Ramos (cell line): ENCODE measurements at regions not wholly inside any gene's neighbourhood (a gene's known extent, or its start where the extent isn't known, plus 50 kb on each side); places are given as distances from the start of the nearest gene placed in this dataset.
"Not testable (repeated sequence)": the region's sequence is repeated elsewhere in the genome, so short reads cannot be mapped to it uniquely, and the experiment has no call there.

Experiments used
- in situ Hi-C: fragments of 300-500 bp; cut with MboI; formaldehyde crosslinking; loops from one replicate; pipeline ENCODE4 v1.14.3; 2022; ENCODE audit warnings: low sequenced_read_pairs; ENCODE audit not compliant: unreplicated experiment

- in situ Hi-C loops, result no loop called here
These were observed 136.7 kb downstream of the ADSS2 start for GRCh38 chr1:244314921-244315559.

DNA sequence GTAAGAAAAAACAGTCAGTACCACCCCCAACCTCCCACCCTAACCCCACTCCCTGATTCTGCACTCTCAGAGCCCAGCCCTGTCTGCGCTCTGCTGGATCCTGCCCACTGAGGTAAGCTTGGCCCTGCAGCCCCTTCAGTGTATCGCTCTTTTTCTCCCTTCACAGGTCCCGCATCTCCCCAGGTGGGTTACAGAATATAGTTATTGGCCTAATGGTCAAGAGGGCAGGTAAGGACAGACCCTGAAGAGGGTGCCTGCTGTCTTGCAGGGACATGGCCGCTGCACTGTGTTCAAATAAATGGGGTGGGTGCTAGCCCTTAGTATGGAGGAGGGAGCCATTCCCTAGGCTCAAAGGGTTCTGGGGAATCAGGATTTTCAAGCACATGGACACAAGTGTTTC lies 135.7 kb downstream of the ADSS2 start:
- in situ Hi-C loops, result no loop called here

GRCh38 chr1:244316407-244316806 lies 135.3 kb downstream of the ADSS2 start:
- in situ Hi-C loops, result no loop called here

DNA sequence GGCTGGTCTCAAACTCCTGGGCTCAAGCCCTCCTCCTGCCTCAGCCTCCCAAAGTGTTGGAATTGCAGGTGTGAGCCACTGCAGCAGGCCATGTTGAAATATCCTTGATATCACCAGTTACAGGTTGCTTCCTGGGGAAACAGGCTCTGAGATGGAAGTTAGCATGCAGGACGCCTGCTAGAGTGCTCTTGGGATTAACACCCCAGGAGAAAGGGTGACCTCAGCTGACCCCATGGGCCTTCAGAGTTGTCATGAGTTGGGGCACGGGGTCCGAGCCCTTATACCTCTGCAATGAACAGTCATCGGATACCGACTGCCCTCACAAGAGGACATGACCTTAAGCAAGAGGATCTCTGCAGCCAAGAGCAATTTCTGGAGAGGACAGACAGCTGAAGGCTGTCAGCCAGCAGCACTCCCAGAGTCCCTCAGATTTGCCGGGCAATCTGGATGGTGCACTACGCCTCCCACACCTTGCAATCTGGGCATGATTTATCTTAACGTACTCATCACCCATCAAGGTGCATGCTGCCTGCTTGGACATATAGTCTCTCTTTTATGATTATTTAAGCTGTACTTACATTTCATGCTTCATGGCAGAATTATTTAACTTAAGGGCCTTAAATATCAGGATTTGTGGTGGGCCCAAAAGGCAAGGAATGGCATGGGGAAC lies 134.6 kb downstream of the ADSS2 start:
- in situ Hi-C loops, result no loop called here

GRCh38 chr1:244318078-244318477 lies 133.6 kb downstream of the ADSS2 start:
- in situ Hi-C loops, result no loop called here

DNA sequence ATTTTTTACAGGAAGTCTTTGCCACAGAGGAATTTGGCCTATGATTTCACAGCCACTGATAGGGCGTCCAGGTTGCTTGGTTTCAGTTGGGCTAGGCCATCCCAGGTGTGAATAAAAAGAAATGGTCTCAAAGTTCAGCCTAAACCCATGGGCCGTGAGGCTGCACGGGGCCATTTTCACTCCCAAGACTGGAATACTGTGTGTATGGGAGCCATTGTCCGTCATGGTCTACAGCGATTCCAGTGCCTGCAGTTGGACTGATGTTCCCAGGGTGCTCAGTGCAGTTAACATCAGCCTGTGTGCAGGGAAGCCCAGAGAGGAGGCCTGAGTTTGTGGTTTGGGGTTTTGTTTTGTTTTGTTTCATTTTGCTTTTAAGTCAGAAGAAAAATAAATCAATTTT lies 133.2 kb downstream of the ADSS2 start:
- in situ Hi-C loops, result no loop called here

DNA sequence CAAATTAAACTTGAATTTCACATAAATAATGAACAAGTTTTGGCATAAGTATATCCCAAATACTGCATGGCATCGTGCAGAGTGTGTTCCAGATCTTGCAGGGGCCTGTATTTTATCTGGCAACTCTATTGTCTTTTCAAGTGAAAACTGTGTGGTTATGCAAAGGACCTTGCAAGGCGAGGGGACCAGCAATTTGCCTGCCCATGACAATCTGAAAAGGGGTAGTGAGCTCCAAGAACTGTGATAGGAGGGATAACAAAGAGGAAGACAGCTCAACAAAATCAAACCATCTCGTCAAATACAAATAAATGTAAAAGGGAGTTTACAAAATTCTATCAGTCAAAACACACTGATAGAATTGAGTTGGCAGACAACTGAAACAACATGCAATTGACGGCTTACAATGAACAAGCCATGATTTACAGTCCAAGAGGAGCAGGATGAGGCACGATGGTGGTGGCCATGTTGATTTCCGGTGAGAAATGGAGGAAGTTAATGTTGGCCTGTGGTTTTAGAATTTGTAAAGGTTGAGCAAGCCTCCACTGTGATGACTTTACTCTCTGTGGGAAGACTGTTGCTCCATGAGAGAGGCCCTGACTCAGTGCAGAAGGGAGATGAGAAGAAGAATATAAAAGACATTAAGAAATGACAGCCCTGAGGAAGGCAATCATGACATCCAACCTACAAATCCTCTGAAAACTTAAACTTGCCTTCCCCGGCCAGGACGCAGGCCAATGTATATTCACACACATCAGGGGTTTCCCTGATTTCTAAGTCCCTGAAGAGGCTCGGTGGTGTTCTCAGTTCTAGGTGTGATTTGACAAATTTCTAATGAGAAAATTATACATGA lies 132.2 kb downstream of the ADSS2 start:
- in situ Hi-C loops, result no loop called here

DNA sequence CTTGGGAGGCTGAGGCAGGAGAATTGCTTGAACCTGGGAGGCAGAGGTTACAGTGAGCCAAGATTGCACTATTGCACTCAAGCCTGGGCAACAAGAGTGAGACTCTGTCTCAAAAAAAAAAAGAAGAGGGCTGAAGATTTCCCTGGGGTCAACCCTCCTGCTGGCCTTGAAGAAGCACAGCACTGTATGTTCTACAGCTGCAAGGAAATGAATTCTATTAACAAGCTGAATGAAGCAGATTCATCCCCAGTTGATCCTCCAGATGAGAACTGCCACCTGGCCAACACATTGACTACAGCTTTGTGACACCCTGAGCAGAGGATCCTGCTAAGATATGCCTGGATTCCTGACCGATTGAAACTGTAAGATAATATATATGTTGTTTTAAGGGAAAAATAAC lies 129.5 kb downstream of the ADSS2 start:
- in situ Hi-C loops, result no loop called here

DNA sequence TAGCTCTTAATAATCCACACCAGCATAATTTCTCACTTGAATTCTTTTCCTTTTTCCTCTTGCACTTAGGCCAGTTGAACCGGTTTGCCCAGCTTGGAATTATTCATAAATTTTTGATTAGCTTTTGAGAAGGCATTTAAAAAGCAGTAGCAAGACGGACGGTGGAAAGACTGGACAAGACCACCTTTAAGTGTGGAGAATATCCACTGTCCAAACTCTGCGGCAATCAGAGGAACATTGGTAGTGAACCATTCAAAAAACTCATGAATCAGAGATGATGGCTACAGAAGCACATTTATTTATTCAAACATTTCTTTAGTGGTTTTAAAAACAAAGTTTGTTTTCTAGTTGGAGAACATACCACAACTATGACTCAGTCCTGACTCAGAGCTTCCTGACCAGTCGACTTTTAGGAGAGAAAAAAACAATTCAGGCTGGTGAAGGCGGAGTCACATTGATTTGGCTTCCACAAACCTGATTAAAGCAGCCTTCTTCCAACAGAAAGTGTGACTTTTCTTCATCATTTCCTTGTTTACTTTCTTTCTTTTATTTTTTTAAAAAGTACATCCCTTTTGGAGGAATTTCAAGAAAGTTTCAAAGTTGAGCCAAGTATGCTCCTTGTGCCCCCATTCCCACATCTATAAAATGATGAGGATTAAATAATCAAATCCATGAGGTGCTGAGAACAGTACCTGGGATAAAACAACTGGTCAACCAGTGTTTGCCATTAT lies 128.8 kb downstream of the ADSS2 start:
- in situ Hi-C loops, result no loop called here

GRCh38 chr1:244324176-244324883 lies 127.4 kb downstream of the ADSS2 start:
- in situ Hi-C loops, result no loop called here

GRCh38 chr1:244325056-244325758 lies 126.5 kb downstream of the ADSS2 start:
- in situ Hi-C loops, result no loop called here

- in situ Hi-C loops, result no loop called here
These were observed 125.0 kb downstream of the ADSS2 start for GRCh38 chr1:244326757-244327156.

GRCh38 chr1:244327533-244327932 lies 124.2 kb downstream of the ADSS2 start:
- in situ Hi-C loops, result no loop called here

DNA sequence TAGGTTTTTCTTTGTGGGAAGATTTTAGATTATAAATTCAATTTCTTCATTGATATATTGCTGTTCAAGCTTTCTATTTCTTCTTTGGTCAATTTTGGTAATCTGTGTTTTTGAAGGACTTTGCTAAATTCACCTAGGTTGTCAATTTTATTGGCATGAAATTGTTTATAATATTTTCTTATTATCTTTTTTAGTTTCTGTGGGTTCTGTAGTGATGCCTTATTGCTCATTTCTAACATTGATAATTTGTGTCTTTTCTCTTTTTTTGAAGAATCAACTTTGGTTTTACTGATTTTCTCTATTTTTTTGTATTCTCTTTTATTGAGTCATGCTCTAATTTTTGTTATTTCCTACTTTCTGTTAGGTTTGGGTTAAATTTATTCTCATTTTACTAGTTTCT lies 123.2 kb downstream of the ADSS2 start:
- in situ Hi-C loops, result no loop called here

GRCh38 chr1:244329591-244330317 lies 122.0 kb downstream of the ADSS2 start:
- in situ Hi-C loops, result no loop called here

- in situ Hi-C loops, result no loop called here
These were observed 121.4 kb downstream of the ADSS2 start for GRCh38 chr1:244330318-244330625.

GRCh38 chr1:244332761-244333160 lies 118.9 kb downstream of the ADSS2 start:
- in situ Hi-C loops, result not testable (repeated sequence)

GRCh38 chr1:244334315-244334714 lies 117.4 kb downstream of the ADSS2 start:
- in situ Hi-C loops, result not testable (repeated sequence)

DNA sequence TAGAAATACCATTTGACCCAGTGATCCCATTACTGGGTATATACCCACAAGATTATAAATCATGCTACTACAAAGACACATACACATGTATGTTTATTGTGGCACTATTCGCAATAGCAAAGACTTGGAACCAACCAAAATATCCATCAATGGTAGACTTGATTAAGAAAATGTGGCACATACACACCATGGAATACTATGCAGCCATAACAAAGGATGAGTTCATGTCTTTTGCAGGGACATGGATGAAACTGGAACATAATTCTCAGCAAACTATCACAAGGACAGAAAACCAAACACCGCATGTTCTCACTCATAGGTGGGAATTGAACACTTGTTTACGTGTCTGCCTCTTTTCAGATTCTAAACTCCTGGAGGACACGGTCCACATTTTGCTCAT lies 116.9 kb downstream of the ADSS2 start:
- in situ Hi-C loops, result not testable (repeated sequence)
